ENCODE measurements at regions not wholly inside any gene's neighbourhood (a gene's known extent, or its start where the extent isn't known, plus 50 kb on each side); places are given as distances from the start of the nearest gene placed in this dataset.

- DNase-seq (no peak), ATAC-seq (no peak)
- peaks cover 14 to 16% of the 10 kb centered on the region in 2 donors for H3K4me1 Mint-ChIP-seq
- no peaks in the 10 kb centered on the region for H3K36me3 Mint-ChIP-seq
- intact Hi-C loops (cut with micrococcal nuclease) = no loop called here
- H3K27me3 ChIP-seq (ENCODE audit: control insufficient read depth, insufficient read depth, low read length) = peaks cover 28% of the 10 kb centered on the region
- H3K9me3 Mint-ChIP-seq = no peaks in the 10 kb centered on the region
- H3K4me3 Mint-ChIP-seq = no peak overlapping the region
- H3K4me1 ChIP-seq (ENCODE audit: control insufficient read depth, insufficient read depth, low read length) = peaks cover 17% of the 10 kb centered on the region
- no peaks in the 10 kb centered on the region for H3K36me3 ChIP-seq (ENCODE audit: control insufficient read depth, insufficient read depth, low read length)
- no peak overlapping the region for H3K27ac Mint-ChIP-seq
- H3K27ac ChIP-seq (ENCODE audit: low read length) = no peak overlapping the region
- WGBS (ENCODE audit: insufficient coverage) = 12% methylated on average over 42 of the region's 50 CpGs
- H3K4me3 ChIP-seq (ENCODE audit: low read length) = no peak overlapping the region
- H3K27me3 Mint-ChIP-seq (ENCODE audit: low read depth in 2 of 2) = peaks cover 72 to 86% of the 10 kb centered on the region in 2 donors
- no peaks in the 10 kb centered on the region for H3K9me3 ChIP-seq (ENCODE audit: control insufficient read depth, insufficient read depth, low read length)
- no peak for TF ChIP-seq CTCF (IDR thresholded peaks at IDR 0.05)
Observed at GRCh38 chr10:100659361-100660098, 85.9 kb upstream of the PAX2 start.

GRCh38 chr10:100660365-100660764, 85.0 kb upstream of the PAX2 start:
- Mint-ChIP-seq H3K27me3 (ENCODE audit: low read depth in 2 of 2) (peaks cover 69 to 82% of the 10 kb centered on the region in 2 donors), H3K4me3 (no peak overlapping the region), H3K27ac (no peak overlapping the region), H3K36me3 (no peaks in the 10 kb centered on the region), H3K9me3 (no peaks in the 10 kb centered on the region), H3K4me1 (peaks cover 6 to 8% of the 10 kb centered on the region in 2 donors)
- no peak for TF ChIP-seq CTCF (IDR thresholded peaks at IDR 0.05)
- no peak overlapping the region for H3K27ac ChIP-seq (ENCODE audit: low read length)
- ATAC-seq (no peak), DNase-seq (no peak)
- H3K36me3 ChIP-seq (ENCODE audit: control insufficient read depth, insufficient read depth, low read length) = no peaks in the 10 kb centered on the region
- intact Hi-C loops (cut with micrococcal nuclease) = no loop called here
- H3K27me3 ChIP-seq (ENCODE audit: control insufficient read depth, insufficient read depth, low read length) = peaks cover 26% of the 10 kb centered on the region
- H3K4me1 ChIP-seq (ENCODE audit: control insufficient read depth, insufficient read depth, low read length) = peaks cover 11% of the 10 kb centered on the region
- H3K9me3 ChIP-seq (ENCODE audit: control insufficient read depth, insufficient read depth, low read length) = no peaks in the 10 kb centered on the region
- WGBS (ENCODE audit: insufficient coverage) = 40% methylated on average over 6 of the region's 6 CpGs
- no peak overlapping the region for H3K4me3 ChIP-seq (ENCODE audit: low read length)

- H3K4me3 Mint-ChIP-seq = no peak overlapping the region
- no peaks in the 10 kb centered on the region for H3K36me3 Mint-ChIP-seq
- no peak overlapping the region for H3K4me3 ChIP-seq (ENCODE audit: low read length)
- H3K9me3 ChIP-seq (ENCODE audit: control insufficient read depth, insufficient read depth, low read length) = no peaks in the 10 kb centered on the region
- intact Hi-C loops (cut with micrococcal nuclease) = no loop called here
- H3K27me3 Mint-ChIP-seq (ENCODE audit: low read depth in 2 of 2) = peaks cover 63 to 76% of the 10 kb centered on the region in 2 donors
- H3K9me3 Mint-ChIP-seq = no peaks in the 10 kb centered on the region
- H3K27me3 ChIP-seq (ENCODE audit: control insufficient read depth, insufficient read depth, low read length) = peaks cover 21% of the 10 kb centered on the region
- TF ChIP-seq CTCF (IDR thresholded peaks at IDR 0.05) = no peak
- no peaks in the 10 kb centered on the region for H3K36me3 ChIP-seq (ENCODE audit: control insufficient read depth, insufficient read depth, low read length)
- WGBS (ENCODE audit: insufficient coverage) = 66% methylated on average over 2 of the region's 3 CpGs
- ATAC-seq (no peak), DNase-seq (no peak)
- H3K4me1 Mint-ChIP-seq = peaks cover under 1 to 2% of the 10 kb centered on the region in 2 donors
- H3K4me1 ChIP-seq (ENCODE audit: control insufficient read depth, insufficient read depth, low read length) = peaks cover 5% of the 10 kb centered on the region
- no peak overlapping the region for H3K27ac ChIP-seq (ENCODE audit: low read length)
- H3K27ac Mint-ChIP-seq = no peak overlapping the region
Observed at GRCh38 chr10:100660945-100661344, 84.4 kb upstream of the PAX2 start.

GRCh38 chr10:100661520-100661919, 83.9 kb upstream of the PAX2 start:
- Mint-ChIP-seq H3K4me3 (no peak overlapping the region), H3K27me3 (ENCODE audit: low read depth in 2 of 2) (peaks cover 62 to 75% of the 10 kb centered on the region in 2 donors), H3K27ac (no peak overlapping the region), H3K36me3 (no peaks in the 10 kb centered on the region), H3K4me1 (no peaks in the 10 kb centered on the region), H3K9me3 (no peaks in the 10 kb centered on the region)
- Histone ChIP-seq H3K27me3 (ENCODE audit: control insufficient read depth, insufficient read depth, low read length) (peaks cover 19% of the 10 kb centered on the region), H3K4me3 (ENCODE audit: low read length) (no peak overlapping the region), H3K27ac (ENCODE audit: low read length) (no peak overlapping the region), H3K9me3 (ENCODE audit: control insufficient read depth, insufficient read depth, low read length) (no peaks in the 10 kb centered on the region), H3K4me1 (ENCODE audit: control insufficient read depth, insufficient read depth, low read length) (no peaks in the 10 kb centered on the region), H3K36me3 (ENCODE audit: control insufficient read depth, insufficient read depth, low read length) (no peaks in the 10 kb centered on the region)
- no peak for DNase-seq
- no peak for TF ChIP-seq CTCF (IDR thresholded peaks at IDR 0.05)
- no peak for ATAC-seq
- 62% methylated on average over 12 of the region's 13 CpGs for WGBS (ENCODE audit: insufficient coverage)
- intact Hi-C loops (cut with micrococcal nuclease) = no loop called here
